ENCODE measurements at regions not wholly inside any gene's neighbourhood (a gene's known extent, or its start where the extent isn't known, plus 50 kb on each side); places are given as distances from the start of the nearest gene placed in this dataset.

GRCh38 chr6:170098428-170099170 is 192.3 kb downstream of the DLL1 start:
- TF ChIP-seq CTCF (IDR thresholded peaks at IDR 0.05): no peak
- no peak for TF ChIP-seq POLR2A (IDR thresholded peaks at IDR 0.05)
